Liver (tissue), 8 donors: ENCODE measurements at regions not wholly inside any gene's neighbourhood (a gene's known extent, or its start where the extent isn't known, plus 50 kb on each side); places are given as distances from the start of the nearest gene placed in this dataset.

Source experiments
- DNase-seq: peaks from one replicate; pipeline ENCODE4 v3.0.0-alpha.2; 2017; ENCODE audit warnings: low spot score
- H3K27ac ChIP-seq, 2 donors: one replicate each; pipeline ENCODE4 v1.7.0; 2013; ENCODE audit warnings: inconsistent platforms in 2 of 2, low read length in 2 of 2, control low read depth in 1 of 2, low read depth in 1 of 2, mild to moderate bottlenecking in 1 of 2
- H3K27me3 ChIP-seq, 4 donors: one replicate each; pipeline versions ENCODE4 v1.6.1 to v1.7.0; 2013; ENCODE audit warnings: low read length in 3 of 4, inconsistent platforms in 1 of 4, mild to moderate bottlenecking in 1 of 4, moderate library complexity in 1 of 4; ENCODE audit not compliant: control insufficient read depth in 4 of 4, insufficient read depth in 4 of 4
- H3K36me3 ChIP-seq, 4 donors: one replicate each; pipeline versions ENCODE4 v1.6.1 to v1.7.0; 2013; ENCODE audit warnings: low read length in 3 of 4, mild to moderate bottlenecking in 3 of 4, low read depth in 1 of 4, moderate library complexity in 1 of 4; ENCODE audit not compliant: control insufficient read depth in 4 of 4, insufficient read depth in 3 of 4
- H3K4me1 ChIP-seq, 4 donors: one replicate each; pipeline versions ENCODE4 v1.6.1 to v1.7.0; 2013; ENCODE audit warnings: low read length in 3 of 4, mild to moderate bottlenecking in 3 of 4, moderate library complexity in 1 of 4; ENCODE audit not compliant: control insufficient read depth in 4 of 4, insufficient read depth in 4 of 4
- H3K4me3 ChIP-seq, 3 donors: one replicate each; pipeline versions ENCODE4 v1.6.1 to v1.7.0; 2013; ENCODE audit warnings: low read length in 3 of 3, control low read depth in 1 of 3, low read depth in 1 of 3, mild to moderate bottlenecking in 1 of 3
- H3K9ac ChIP-seq, 2 donors: one replicate each; pipeline ENCODE4 v1.7.0; 2013; ENCODE audit warnings: low read length in 2 of 2, mild to moderate bottlenecking in 2 of 2, moderate library complexity in 2 of 2, control low read depth in 1 of 2, low read depth in 1 of 2
- H3K9me3 ChIP-seq, 4 donors: one replicate each; pipeline versions ENCODE4 v1.6.1 to v1.7.0; 2013; ENCODE audit warnings: low read length in 3 of 4; ENCODE audit not compliant: control insufficient read depth in 4 of 4
- EGR1 ChIP-seq, 2 donors: IDR thresholded peaks; 2 replicates each; pipeline ENCODE4 v1.6.1; 2016 to 2018; ENCODE audit warnings: antibody characterized with exemption in 2 of 2, low read depth in 2 of 2
- FOXA1 ChIP-seq: IDR thresholded peaks from 2 replicates; pipeline ENCODE4 v1.6.1; 2016; ENCODE audit warnings: antibody characterized with exemption
- FOXA2 ChIP-seq: IDR thresholded peaks from 2 replicates; pipeline ENCODE4 v1.6.1; 2016; ENCODE audit warnings: antibody characterized with exemption
- GABPA ChIP-seq, 2 donors: IDR thresholded peaks in 1 of 2; conservative IDR thresholded peaks in 1 of 2; 2 replicates each; pipeline ENCODE4 v1.6.1; 2016; ENCODE audit warnings: antibody characterized with exemption in 2 of 2, mild to moderate bottlenecking in 1 of 2, moderate library complexity in 1 of 2
- HNF4A ChIP-seq, 2 donors: conservative IDR thresholded peaks; 2 replicates each; pipeline ENCODE4 v1.6.1; 2016; ENCODE audit warnings: antibody characterized with exemption in 2 of 2, mild to moderate bottlenecking in 2 of 2
- HNF4G ChIP-seq: IDR thresholded peaks from 2 replicates; pipeline ENCODE4 v1.6.1; 2016; ENCODE audit warnings: antibody characterized with exemption
- JUND ChIP-seq, 2 donors: IDR thresholded peaks; 2 replicates each; pipeline ENCODE4 v1.6.1; 2016; ENCODE audit warnings: antibody characterized with exemption in 2 of 2
- NR2F2 ChIP-seq: IDR thresholded peaks from 2 replicates; pipeline ENCODE4 v1.6.1; 2016; ENCODE audit warnings: antibody characterized with exemption
- RAD21 ChIP-seq, 2 donors: IDR thresholded peaks; 2 replicates each; pipeline ENCODE4 v1.6.1; 2016; ENCODE audit warnings: antibody characterized with exemption in 2 of 2, mild to moderate bottlenecking in 2 of 2
- RXRA ChIP-seq, 2 donors: IDR thresholded peaks; 2 replicates each; pipeline ENCODE4 v1.6.1; 2017 to 2018; ENCODE audit warnings: antibody characterized with exemption in 2 of 2, mild to moderate bottlenecking in 1 of 2
- SP1 ChIP-seq: IDR thresholded peaks from 2 replicates; pipeline ENCODE4 v1.6.1; 2018; ENCODE audit warnings: antibody characterized with exemption, mild to moderate bottlenecking
- TAF1 ChIP-seq: conservative IDR thresholded peaks from 2 replicates; pipeline ENCODE4 v1.6.1; 2016; ENCODE audit warnings: antibody characterized with exemption, mild to moderate bottlenecking
- YY1 ChIP-seq: IDR thresholded peaks from 2 replicates; pipeline ENCODE4 v1.6.1; 2016; ENCODE audit warnings: antibody characterized with exemption, mild to moderate bottlenecking
- WGBS: extraction: QIAGEN DNeasy Blood & Tissue Kit; methylation state at CpG from one replicate; pipeline ENCODE4 v1.1.7; 2013; 5-methylcytosine and 5-hydroxymethylcytosine counted together
- TF ChIP-seq, protein P1 (sequence below): IDR thresholded peaks from 2 replicates; pipeline ENCODE4 v1.6.1; 2016; ENCODE audit warnings: antibody characterized with exemption
- TF ChIP-seq, protein P2 (sequence below): IDR thresholded peaks from 2 replicates; pipeline ENCODE4 v1.6.1; 2016; ENCODE audit warnings: antibody characterized with exemption
- TF ChIP-seq, protein P3 (sequence below): IDR thresholded peaks from 2 replicates; pipeline ENCODE4 v1.6.1; 2016; ENCODE audit warnings: antibody characterized with exemption
- TF ChIP-seq, protein P4 (sequence below): fragments of 150-350 bp; IDR thresholded peaks from 2 replicates; pipeline ENCODE4 v1.5.1; 2017; ENCODE audit warnings: improper control_type of control experiment, low read depth, low read length; ENCODE audit not compliant: missing input control
- TF ChIP-seq, protein P5 (sequence below): IDR thresholded peaks from 2 replicates; pipeline ENCODE4 v1.6.1; 2016; ENCODE audit warnings: antibody characterized with exemption, mild to moderate bottlenecking
- donor health status: healthy.
- donor health status: healthy.
- donor health status: healthy.
- donor health status: healthy.
- donor health status: healthy.

DNA sequence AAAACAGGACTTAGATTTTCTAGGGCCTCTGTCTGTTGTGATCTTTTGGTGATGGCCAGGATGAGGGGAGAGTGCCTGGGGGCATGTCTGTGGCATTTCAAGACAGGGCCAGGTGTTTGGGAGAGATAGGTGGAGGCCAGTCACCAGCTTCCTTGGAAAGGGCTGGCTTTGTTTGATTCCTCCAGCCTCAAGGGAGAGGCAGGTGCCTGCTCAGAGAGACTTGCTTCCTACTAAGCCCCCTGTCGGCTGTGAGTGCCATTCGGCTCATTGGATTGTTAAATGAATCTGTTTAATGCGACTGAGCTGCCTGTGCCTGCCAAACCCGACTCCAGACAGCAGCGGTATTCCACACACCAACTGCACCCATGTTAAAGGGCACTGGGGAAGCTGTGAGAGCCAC is 304.1 kb upstream of the COBL start:
- TF ChIP-seq RAD21 (IDR thresholded peaks at IDR 0.05) (no peak), RXRA (IDR thresholded peaks at IDR 0.05) (no peak), HNF4G (no peak), TAF1 (no peak), YY1 (no peak), SP1 (no peak), FOXA2 (no peak), GABPA (IDR thresholded peaks at IDR 0.05 in 1 of 2, conservative IDR thresholded peaks at IDR 0.05 in 1 of 2) (no peak), JUND (IDR thresholded peaks at IDR 0.05) (no peak), FOXA1 (no peak), NR2F2 (no peak), HNF4A (conservative IDR thresholded peaks at IDR 0.05) (no peak), EGR1 (IDR thresholded peaks at IDR 0.05; ENCODE audit: low read depth in 2 of 2) (no peak)
- TF ChIP-seq, protein P1, sequence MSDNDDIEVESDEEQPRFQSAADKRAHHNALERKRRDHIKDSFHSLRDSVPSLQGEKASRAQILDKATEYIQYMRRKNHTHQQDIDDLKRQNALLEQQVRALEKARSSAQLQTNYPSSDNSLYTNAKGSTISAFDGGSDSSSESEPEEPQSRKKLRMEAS: no peak
- TF ChIP-seq, protein P2, sequence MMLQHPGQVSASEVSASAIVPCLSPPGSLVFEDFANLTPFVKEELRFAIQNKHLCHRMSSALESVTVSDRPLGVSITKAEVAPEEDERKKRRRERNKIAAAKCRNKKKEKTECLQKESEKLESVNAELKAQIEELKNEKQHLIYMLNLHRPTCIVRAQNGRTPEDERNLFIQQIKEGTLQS: no peak
- TF ChIP-seq, protein P3, sequence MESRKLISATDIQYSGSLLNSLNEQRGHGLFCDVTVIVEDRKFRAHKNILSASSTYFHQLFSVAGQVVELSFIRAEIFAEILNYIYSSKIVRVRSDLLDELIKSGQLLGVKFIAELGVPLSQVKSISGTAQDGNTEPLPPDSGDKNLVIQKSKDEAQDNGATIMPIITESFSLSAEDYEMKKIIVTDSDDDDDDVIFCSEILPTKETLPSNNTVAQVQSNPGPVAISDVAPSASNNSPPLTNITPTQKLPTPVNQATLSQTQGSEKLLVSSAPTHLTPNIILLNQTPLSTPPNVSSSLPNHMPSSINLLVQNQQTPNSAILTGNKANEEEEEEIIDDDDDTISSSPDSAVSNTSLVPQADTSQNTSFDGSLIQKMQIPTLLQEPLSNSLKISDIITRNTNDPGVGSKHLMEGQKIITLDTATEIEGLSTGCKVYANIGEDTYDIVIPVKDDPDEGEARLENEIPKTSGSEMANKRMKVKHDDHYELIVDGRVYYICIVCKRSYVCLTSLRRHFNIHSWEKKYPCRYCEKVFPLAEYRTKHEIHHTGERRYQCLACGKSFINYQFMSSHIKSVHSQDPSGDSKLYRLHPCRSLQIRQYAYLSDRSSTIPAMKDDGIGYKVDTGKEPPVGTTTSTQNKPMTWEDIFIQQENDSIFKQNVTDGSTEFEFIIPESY: no peak
- TF ChIP-seq, protein P4, sequence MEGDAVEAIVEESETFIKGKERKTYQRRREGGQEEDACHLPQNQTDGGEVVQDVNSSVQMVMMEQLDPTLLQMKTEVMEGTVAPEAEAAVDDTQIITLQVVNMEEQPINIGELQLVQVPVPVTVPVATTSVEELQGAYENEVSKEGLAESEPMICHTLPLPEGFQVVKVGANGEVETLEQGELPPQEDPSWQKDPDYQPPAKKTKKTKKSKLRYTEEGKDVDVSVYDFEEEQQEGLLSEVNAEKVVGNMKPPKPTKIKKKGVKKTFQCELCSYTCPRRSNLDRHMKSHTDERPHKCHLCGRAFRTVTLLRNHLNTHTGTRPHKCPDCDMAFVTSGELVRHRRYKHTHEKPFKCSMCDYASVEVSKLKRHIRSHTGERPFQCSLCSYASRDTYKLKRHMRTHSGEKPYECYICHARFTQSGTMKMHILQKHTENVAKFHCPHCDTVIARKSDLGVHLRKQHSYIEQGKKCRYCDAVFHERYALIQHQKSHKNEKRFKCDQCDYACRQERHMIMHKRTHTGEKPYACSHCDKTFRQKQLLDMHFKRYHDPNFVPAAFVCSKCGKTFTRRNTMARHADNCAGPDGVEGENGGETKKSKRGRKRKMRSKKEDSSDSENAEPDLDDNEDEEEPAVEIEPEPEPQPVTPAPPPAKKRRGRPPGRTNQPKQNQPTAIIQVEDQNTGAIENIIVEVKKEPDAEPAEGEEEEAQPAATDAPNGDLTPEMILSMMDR: no peak
- peaks cover 0 to 2% (median 0%) of the 10 kb centered on the region in 4 donors for H3K27me3 ChIP-seq
- no peaks in the 10 kb centered on the region for H3K9me3 ChIP-seq
- WGBS: 53% methylated on average over 5 of the region's 5 CpGs
- DNase-seq: no peak
- no peak overlapping the region for H3K9ac ChIP-seq
- no peaks in the 10 kb centered on the region for H3K36me3 ChIP-seq
- H3K4me1 ChIP-seq: no peaks in the 10 kb centered on the region
- no peak overlapping the region for H3K27ac ChIP-seq
- no peak overlapping the region for H3K4me3 ChIP-seq

DNA sequence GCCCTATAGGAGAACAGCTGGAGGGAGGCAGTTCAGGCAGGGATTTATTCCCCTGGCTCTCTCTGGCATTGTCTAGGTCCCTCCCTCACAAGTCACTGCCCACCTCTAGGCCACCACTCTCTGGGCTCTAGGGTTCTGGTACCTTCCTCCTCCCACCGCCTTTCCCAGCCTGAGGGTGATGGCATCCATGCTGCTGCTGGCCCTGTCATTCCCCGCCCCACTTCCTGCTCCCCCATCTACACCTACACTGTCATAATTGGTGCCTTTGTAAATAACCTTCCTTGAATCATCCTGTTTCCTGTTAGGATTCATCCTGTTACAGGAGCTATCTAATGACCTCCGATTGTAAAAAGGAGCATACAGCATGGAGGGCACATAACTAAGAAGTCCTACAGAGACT is 303.3 kb upstream of the COBL start:
- Histone ChIP-seq H3K27me3 (peaks cover 0 to 3% (median 1%) of the 10 kb centered on the region in 4 donors), H3K36me3 (no peaks in the 10 kb centered on the region), H3K4me3 (no peak overlapping the region), H3K9ac (no peak overlapping the region), H3K27ac (no peak overlapping the region), H3K4me1 (no peaks in the 10 kb centered on the region), H3K9me3 (no peaks in the 10 kb centered on the region)
- WGBS: 74% methylated on average over 3 of the region's 3 CpGs
- TF ChIP-seq, protein P1: no peak
- TF ChIP-seq RAD21 (IDR thresholded peaks at IDR 0.05) (no peak), FOXA2 (no peak), HNF4A (conservative IDR thresholded peaks at IDR 0.05) (no peak), EGR1 (IDR thresholded peaks at IDR 0.05; ENCODE audit: low read depth in 2 of 2) (no peak), RXRA (IDR thresholded peaks at IDR 0.05) (no peak)
- TF ChIP-seq, protein P5, sequence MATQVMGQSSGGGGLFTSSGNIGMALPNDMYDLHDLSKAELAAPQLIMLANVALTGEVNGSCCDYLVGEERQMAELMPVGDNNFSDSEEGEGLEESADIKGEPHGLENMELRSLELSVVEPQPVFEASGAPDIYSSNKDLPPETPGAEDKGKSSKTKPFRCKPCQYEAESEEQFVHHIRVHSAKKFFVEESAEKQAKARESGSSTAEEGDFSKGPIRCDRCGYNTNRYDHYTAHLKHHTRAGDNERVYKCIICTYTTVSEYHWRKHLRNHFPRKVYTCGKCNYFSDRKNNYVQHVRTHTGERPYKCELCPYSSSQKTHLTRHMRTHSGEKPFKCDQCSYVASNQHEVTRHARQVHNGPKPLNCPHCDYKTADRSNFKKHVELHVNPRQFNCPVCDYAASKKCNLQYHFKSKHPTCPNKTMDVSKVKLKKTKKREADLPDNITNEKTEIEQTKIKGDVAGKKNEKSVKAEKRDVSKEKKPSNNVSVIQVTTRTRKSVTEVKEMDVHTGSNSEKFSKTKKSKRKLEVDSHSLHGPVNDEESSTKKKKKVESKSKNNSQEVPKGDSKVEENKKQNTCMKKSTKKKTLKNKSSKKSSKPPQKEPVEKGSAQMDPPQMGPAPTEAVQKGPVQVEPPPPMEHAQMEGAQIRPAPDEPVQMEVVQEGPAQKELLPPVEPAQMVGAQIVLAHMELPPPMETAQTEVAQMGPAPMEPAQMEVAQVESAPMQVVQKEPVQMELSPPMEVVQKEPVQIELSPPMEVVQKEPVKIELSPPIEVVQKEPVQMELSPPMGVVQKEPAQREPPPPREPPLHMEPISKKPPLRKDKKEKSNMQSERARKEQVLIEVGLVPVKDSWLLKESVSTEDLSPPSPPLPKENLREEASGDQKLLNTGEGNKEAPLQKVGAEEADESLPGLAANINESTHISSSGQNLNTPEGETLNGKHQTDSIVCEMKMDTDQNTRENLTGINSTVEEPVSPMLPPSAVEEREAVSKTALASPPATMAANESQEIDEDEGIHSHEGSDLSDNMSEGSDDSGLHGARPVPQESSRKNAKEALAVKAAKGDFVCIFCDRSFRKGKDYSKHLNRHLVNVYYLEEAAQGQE: no peak
- TF ChIP-seq, protein P2: no peak
- TF ChIP-seq, protein P3: no peak
- DNase-seq: no peak
